Testis (tissue), 2 donors: ENCODE measurements at regions not wholly inside any gene's neighbourhood (a gene's known extent, or its start where the extent isn't known, plus 50 kb on each side); places are given as distances from the start of the nearest gene placed in this dataset.

ENCODE experiments used
- DNase-seq: peaks from one replicate; pipeline ENCODE4 v3.0.0-alpha.2; 2019
- H3K27ac ChIP-seq, 2 donors: fragments of 200-600 bp; sonication (generic); one replicate each; pipeline ENCODE4 v1.5.1; 2019
- H3K27me3 ChIP-seq: fragments of 200-600 bp; sonication (generic); one replicate; pipeline ENCODE4 v1.5.1; 2019
- H3K36me3 ChIP-seq: fragments of 200-600 bp; sonication (generic); one replicate; pipeline ENCODE4 v1.5.1; 2017; ENCODE audit warnings: low read depth; ENCODE audit errors: missing control alignments
- H3K4me1 ChIP-seq: fragments of 200-600 bp; sonication (generic); one replicate; pipeline ENCODE4 v1.5.1; 2019
- H3K4me3 ChIP-seq, 2 donors: fragments of 200-600 bp; sonication (generic); one replicate each; pipeline ENCODE4 v1.5.1; 2017 to 2019
- H3K9me3 ChIP-seq: fragments of 200-600 bp; sonication (generic); one replicate; pipeline ENCODE4 v1.5.1; 2017
- CTCF ChIP-seq, 3 experiments: fragments of 450-650 bp in 2 of 3; fragments of 200-600 bp in 1 of 3; sonication (generic) in 1 of 3; IDR thresholded peaks; one replicate each; pipeline ENCODE4 v1.5.1; 2016 to 2019; ENCODE audit warnings: antibody characterized with exemption in 3 of 3, mild to moderate bottlenecking in 2 of 3, moderate library complexity in 1 of 3
- POLR2A ChIP-seq: fragments of 450-650 bp; IDR thresholded peaks from one replicate; pipeline ENCODE4 v1.6.1; 2017; ENCODE audit warnings: antibody characterized with exemption, mild to moderate bottlenecking, moderate library complexity
- whole genome bisulfite sequencing, 2 donors: methylation state at CpG; one replicate each; pipeline ENCODE4 v1.1.5; 2018; 5-methylcytosine and 5-hydroxymethylcytosine counted together
- intact Hi-C: fragments of 100-400 bp; cut with DNase I; formaldehyde crosslinking; loops from one replicate; pipeline ENCODE4 v1.15.1; 2023; ENCODE audit warnings: low total_unique reads

DNA sequence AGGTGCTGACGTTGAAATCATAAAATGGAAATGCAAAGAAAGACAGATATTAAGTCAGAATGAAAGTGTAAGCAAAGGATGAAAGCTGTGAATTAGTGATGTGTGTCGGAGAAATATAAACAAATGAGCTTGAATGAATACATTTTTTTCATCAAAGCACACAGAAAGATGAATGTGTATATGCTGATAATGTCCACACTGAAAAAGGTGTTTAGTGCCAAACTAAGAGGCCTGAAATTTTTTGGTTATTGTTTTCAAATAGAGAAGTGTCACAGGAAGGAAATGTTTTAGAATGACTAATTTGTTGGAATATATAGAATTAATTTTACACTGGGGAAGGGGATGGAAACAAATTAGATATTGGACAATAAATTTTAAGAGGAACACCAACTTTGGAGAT lies 1217.6 kb downstream of the PCDH18 start:
- H3K36me3 ChIP-seq: no peaks in the 10 kb centered on the region
- H3K4me1 ChIP-seq: no peaks in the 10 kb centered on the region
- WGBS, 2 donors: 85 to 88% methylated on average over 2 of the region's 2 CpGs
- DNase-seq: no peak
- no peak overlapping the region for H3K4me3 ChIP-seq
- no peaks in the 10 kb centered on the region for H3K9me3 ChIP-seq
- H3K27ac ChIP-seq: no peak overlapping the region
- no peaks in the 10 kb centered on the region for H3K27me3 ChIP-seq
- intact Hi-C loops: no loop called here
- TF ChIP-seq CTCF (IDR thresholded peaks at IDR 0.05) (no peak), POLR2A (no peak)

DNA sequence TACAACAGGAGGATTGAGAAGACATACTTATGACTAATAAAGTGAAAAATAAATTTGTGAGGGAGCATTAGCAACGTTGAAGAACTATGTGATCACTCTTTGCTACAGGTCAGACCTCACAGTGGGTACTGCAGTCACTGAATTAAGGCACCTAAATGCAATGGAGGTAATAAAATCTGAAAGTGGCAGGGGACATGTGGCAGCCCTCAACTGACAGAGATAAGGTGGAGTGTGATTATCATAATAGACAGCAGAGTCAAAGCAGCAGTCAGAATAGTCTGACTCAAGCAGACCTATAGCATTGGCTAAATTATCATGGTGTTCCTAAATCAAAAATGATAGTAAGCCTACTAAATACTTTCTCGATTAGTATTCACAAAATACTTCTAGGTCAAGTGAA lies 1220.5 kb downstream of the PCDH18 start:
- H3K27me3 ChIP-seq: no peaks in the 10 kb centered on the region
- H3K4me3 ChIP-seq: no peak overlapping the region
- no peaks in the 10 kb centered on the region for H3K4me1 ChIP-seq
- H3K36me3 ChIP-seq: no peaks in the 10 kb centered on the region
- intact Hi-C loops: no loop called here
- no peak overlapping the region for H3K27ac ChIP-seq
- DNase-seq: no peak
- H3K9me3 ChIP-seq: no peaks in the 10 kb centered on the region
- no peak for TF ChIP-seq POLR2A
- WGBS, 2 donors: 76 to 82% methylated on average over 2 of the region's 2 CpGs

GRCh38 chr4:136307765-136308164 lies 1224.5 kb downstream of the PCDH18 start:
- TF ChIP-seq CTCF (IDR thresholded peaks at IDR 0.05): no peak
- no peak for TF ChIP-seq POLR2A
- Histone ChIP-seq H3K4me3 (no peak overlapping the region), H3K27me3 (no peaks in the 10 kb centered on the region), H3K27ac (no peak overlapping the region), H3K4me1 (no peaks in the 10 kb centered on the region), H3K36me3 (no peaks in the 10 kb centered on the region), H3K9me3 (no peaks in the 10 kb centered on the region)
- DNase-seq: no peak
- intact Hi-C loops: no loop called here
- WGBS, 2 donors: 82 to 98% methylated on average over 1 of the region's 1 CpG

DNA sequence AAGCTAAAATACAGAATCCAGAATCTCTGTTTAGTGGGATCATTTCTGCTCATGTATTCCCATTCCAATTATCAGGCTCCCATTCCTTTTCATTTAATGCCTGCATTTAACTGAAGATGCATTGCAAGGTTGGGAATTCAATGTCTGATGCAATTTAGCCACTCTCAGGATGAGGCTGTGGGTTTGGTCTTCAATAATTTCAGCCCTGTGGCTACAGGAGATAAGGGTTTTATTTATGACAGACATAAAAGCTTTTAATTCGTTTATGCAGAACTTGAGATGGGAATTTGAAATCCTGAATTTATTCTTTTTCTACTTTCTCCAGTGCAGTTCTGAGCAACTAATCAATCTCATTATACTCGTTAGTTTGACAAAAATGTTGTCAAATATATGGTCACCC lies 1225.9 kb downstream of the PCDH18 start:
- Histone ChIP-seq H3K27ac (no peak overlapping the region), H3K4me1 (no peaks in the 10 kb centered on the region), H3K4me3 (no peak overlapping the region), H3K36me3 (no peaks in the 10 kb centered on the region), H3K27me3 (no peaks in the 10 kb centered on the region), H3K9me3 (no peaks in the 10 kb centered on the region)
- no peak for DNase-seq
- WGBS, 2 donors: 53 to 54% methylated on average over 2 of the region's 2 CpGs
- intact Hi-C loops: no loop called here
- TF ChIP-seq CTCF (IDR thresholded peaks at IDR 0.05) (no peak), POLR2A (no peak)

DNA sequence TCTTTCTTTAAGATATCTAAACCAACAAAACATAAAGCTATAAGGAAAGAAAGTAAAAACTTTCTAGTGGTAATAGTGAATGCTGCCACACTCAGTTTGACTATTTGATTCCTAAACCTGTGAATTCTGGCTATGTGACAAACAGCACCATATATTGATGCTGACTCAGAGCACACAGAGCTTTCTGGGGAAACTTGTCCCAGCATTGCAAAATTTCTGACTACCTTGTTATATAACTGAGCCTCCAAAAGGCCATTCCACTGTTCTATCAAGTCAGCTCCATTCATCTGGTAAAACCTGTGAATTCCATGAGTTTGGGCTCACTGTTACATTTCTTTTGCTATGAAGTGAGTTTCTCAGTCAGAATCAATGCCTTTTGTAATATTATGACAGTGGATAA lies 1229.7 kb downstream of the PCDH18 start:
- DNase-seq: no peak
- Histone ChIP-seq H3K36me3 (no peaks in the 10 kb centered on the region), H3K27me3 (no peaks in the 10 kb centered on the region), H3K9me3 (no peaks in the 10 kb centered on the region), H3K4me1 (no peaks in the 10 kb centered on the region), H3K27ac (no peak overlapping the region), H3K4me3 (no peak overlapping the region)
- intact Hi-C loops: no loop called here
- no peak for TF ChIP-seq POLR2A

DNA sequence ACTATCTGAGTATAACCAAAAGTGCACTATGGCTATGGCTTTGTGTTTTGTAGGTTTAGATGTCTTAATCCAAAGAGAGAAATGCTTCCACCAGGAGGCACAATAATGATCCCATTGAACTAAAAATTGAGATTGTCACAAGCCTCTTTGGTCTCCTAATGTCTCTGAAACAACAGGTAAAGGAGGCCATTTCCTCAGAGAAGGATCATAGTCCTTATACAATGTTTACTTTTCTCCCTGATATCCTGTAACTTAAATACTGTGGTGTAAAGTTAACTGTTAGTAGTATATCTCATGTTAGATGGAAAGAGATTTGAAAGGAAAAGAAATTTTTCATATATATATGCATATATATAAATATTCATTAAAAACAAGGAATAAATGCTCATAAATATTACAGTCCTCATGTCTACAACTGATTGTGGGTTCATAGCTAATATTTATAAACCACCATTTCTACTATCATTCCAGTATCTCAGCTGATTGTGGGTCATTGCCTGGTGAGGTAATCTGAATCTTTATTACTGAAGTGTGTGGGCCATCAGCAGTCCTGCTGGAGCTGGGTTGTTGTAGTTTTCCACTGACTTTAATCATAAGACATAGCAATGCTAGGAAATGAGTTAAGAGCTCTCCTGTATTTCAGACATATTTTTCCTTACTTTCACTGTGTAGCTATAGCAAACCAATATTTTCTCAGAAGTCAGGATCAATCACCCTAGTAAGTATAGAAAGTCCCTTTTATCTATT lies 1230.4 kb downstream of the PCDH18 start:
- H3K27me3 ChIP-seq: no peaks in the 10 kb centered on the region
- no peaks in the 10 kb centered on the region for H3K36me3 ChIP-seq
- no peak for DNase-seq
- H3K4me1 ChIP-seq: no peaks in the 10 kb centered on the region
- no peaks in the 10 kb centered on the region for H3K9me3 ChIP-seq
- intact Hi-C loops: no loop called here
- no peak overlapping the region for H3K27ac ChIP-seq
- H3K4me3 ChIP-seq: no peak overlapping the region
- no peak for TF ChIP-seq POLR2A
